Bronchial epithelial cell (primary cell): ENCODE measurements at regions not wholly inside any gene's neighbourhood (a gene's known extent, or its start where the extent isn't known, plus 50 kb on each side); places are given as distances from the start of the nearest gene placed in this dataset.

Experiments used
- DNase-seq: peaks from one replicate; pipeline ENCODE4 v3.0.0-alpha.2; 2010; ENCODE audit warnings: low read depth
- FAIRE-seq: peaks from 2 replicates; lab custom pipeline; 2011; peaks lifted over from hg19 to GRCh38; lab: Jason Lieb, UNC
- H3K27me3 ChIP-seq: 2 replicates; pipeline ENCODE4 v1.5.1; 2011; ENCODE audit warnings: low read length; ENCODE audit not compliant: control insufficient read depth, insufficient read depth
- H3K36me3 ChIP-seq: 2 replicates; pipeline ENCODE4 v1.5.1; 2011; ENCODE audit warnings: low read length; ENCODE audit not compliant: control insufficient read depth, insufficient read depth
- H3K4me3 ChIP-seq: 2 replicates; pipeline ENCODE4 v1.5.1; 2011; ENCODE audit warnings: mild to moderate bottlenecking, low read depth, low read length, control low read depth
- CTCF ChIP-seq: IDR thresholded peaks from 2 replicates; pipeline ENCODE4 v1.5.1; 2011; ENCODE audit warnings: mild to moderate bottlenecking, moderate library complexity, low read length, control low read depth, inconsistent platforms; ENCODE audit not compliant: insufficient read depth, severe bottlenecking

GRCh38 chr1:177392336-177392735, 221.6 kb downstream of the BRINP2 start:
- FAIRE-seq: no peak
- no peak for TF ChIP-seq CTCF
- Histone ChIP-seq H3K4me3 (no peak overlapping the region), H3K36me3 (no peaks in the 10 kb centered on the region), H3K27me3 (no peaks in the 10 kb centered on the region)
- peak; percentile 81 for DNase-seq

GRCh38 chr1:177385760-177386698, 215.3 kb downstream of the BRINP2 start:
- TF ChIP-seq CTCF: no peak
- H3K36me3 ChIP-seq: no peaks in the 10 kb centered on the region
- FAIRE-seq (no peak), DNase-seq (peak; percentile 32)
- H3K27me3 ChIP-seq: no peaks in the 10 kb centered on the region
- H3K4me3 ChIP-seq: no peak overlapping the region

GRCh38 chr1:177384461-177384860, 213.7 kb downstream of the BRINP2 start:
- DNase-seq (peak; percentile 37), FAIRE-seq (no peak)
- no peaks in the 10 kb centered on the region for H3K27me3 ChIP-seq
- no peak for TF ChIP-seq CTCF
- no peaks in the 10 kb centered on the region for H3K36me3 ChIP-seq
- no peak overlapping the region for H3K4me3 ChIP-seq

- no peak for DNase-seq
- H3K27me3 ChIP-seq: no peaks in the 10 kb centered on the region
- no peak overlapping the region for H3K4me3 ChIP-seq
- TF ChIP-seq CTCF: no peak
- FAIRE-seq: no peak
- no peaks in the 10 kb centered on the region for H3K36me3 ChIP-seq
Observed at GRCh38 chr1:177383715-177384114, 213.0 kb downstream of the BRINP2 start.

GRCh38 chr1:177377866-177378265, 207.1 kb downstream of the BRINP2 start:
- DNase-seq (no peak), FAIRE-seq (no peak)
- no peak for TF ChIP-seq CTCF
- Histone ChIP-seq H3K27me3 (no peaks in the 10 kb centered on the region), H3K4me3 (no peak overlapping the region), H3K36me3 (no peaks in the 10 kb centered on the region)

- DNase-seq (peak; percentile 44), FAIRE-seq (no peak)
- Histone ChIP-seq H3K36me3 (no peaks in the 10 kb centered on the region), H3K27me3 (no peaks in the 10 kb centered on the region), H3K4me3 (no peak overlapping the region)
- no peak for TF ChIP-seq CTCF
Observed at GRCh38 chr1:177368255-177368654, 197.5 kb downstream of the BRINP2 start.
